ENCODE measurements at regions not wholly inside any gene's neighbourhood (a gene's known extent, or its start where the extent isn't known, plus 50 kb on each side); places are given as distances from the start of the nearest gene placed in this dataset.
A peak's percentile ranks its signal among the peaks of the same experiment; 100 is the strongest.

DNA sequence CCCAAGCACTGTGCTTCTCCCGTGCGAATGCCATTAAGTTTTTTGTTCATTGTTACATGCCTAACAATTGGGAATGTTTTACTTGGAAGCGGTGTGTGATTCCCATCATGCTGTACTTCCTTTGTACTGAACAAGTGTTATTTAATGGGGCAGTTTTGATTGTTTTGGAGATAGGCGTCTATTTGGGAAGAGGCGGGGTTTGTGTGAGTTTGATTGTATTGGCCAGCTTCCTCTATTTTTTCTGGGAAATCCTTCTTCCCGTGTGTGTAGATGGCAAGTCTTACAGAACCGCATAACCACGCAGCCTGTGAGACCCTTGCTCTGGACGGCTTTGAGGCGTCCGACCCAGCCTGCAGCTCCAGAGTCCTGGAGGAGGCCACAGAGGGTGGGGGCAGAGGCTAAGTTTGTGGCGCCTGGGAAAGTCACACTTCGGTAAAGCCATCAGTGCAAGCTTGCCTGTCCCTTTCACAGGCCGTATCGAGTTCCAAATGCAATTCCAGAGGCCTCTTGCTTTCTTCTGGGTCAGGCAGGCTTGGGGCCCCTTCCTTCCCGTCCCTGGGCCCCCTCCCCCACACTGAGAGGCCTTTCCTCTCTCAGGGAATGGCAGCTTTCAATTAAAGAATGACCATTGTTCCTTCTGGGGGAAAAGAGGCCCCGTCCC, 210.3 kb downstream of the TOMM20 start:
- peaks cover 6% of the 10 kb centered on the region; the same call in 1 of the 2 replicates for H3K4me1 ChIP-seq (ENCODE audit: insufficient read depth, low read length)
- no peaks in the 10 kb centered on the region for H3K27me3 ChIP-seq (ENCODE audit: insufficient read depth, low read length)
- H3K4me1 Mint-ChIP-seq, result peaks cover 28 to 45% of the 10 kb centered on the region in 2 experiments
- H4K8ac ChIP-seq (replicated peaks; ENCODE audit: insufficient read length, low read depth, low read length), result no peak overlapping the region
- no peak overlapping the region for H3K27ac ChIP-seq (ENCODE audit: insufficient read length, low read depth, low read length)
- H4K20me1 ChIP-seq (ENCODE audit: control insufficient read depth, insufficient read depth, insufficient read length), result no peaks in the 10 kb centered on the region
- peaks cover 2 to 8% of the 10 kb centered on the region in 2 experiments; a peak in 4 of 5 replicates for H3K9me3 Mint-ChIP-seq
- peak overlapping the region in 2 of 3 experiments; percentile 78 to 85; a peak in 4 of 7 replicates for H3K27ac Mint-ChIP-seq
- no peak overlapping the region for H2BK12ac ChIP-seq (ENCODE audit: insufficient read length, low read depth, low read length)
- H3K4me2 ChIP-seq (ENCODE audit: insufficient read depth, insufficient read length, low read length), result no peak overlapping the region
- no peak overlapping the region for H2AK5ac ChIP-seq (ENCODE audit: insufficient read length, low read length)
- no peaks in the 10 kb centered on the region for H3K79me2 ChIP-seq (ENCODE audit: insufficient read depth, low read length)
- H3K9me3 ChIP-seq (ENCODE audit: control insufficient read depth, low read depth, low read length), result no peaks in the 10 kb centered on the region
- no peak overlapping the region for H4K5ac ChIP-seq (ENCODE audit: insufficient read length, low read depth, low read length)
- peaks cover 24% of the 10 kb centered on the region for H3K27me3 Mint-ChIP-seq (ENCODE audit: low read depth)
- no peak overlapping the region for H2AFZ ChIP-seq (ENCODE audit: low read length)
- H3K23ac ChIP-seq (ENCODE audit: insufficient read length, low read depth, low read length), result no peak overlapping the region
- no peak overlapping the region for H3K56ac ChIP-seq (ENCODE audit: insufficient read length, low read depth, low read length)
- no CpG with 5 or more reads among the region's 17 CpGs for WGBS (ENCODE audit: extremely low coverage, insufficient read length, low lambda C conversion rate)
- H3K4ac ChIP-seq (ENCODE audit: low read depth, low read length), result no peak overlapping the region
- 0 out of 2 replicates have a peak overlapping the region, but pooled peaks have one; percentile 69 for H3K14ac ChIP-seq (ENCODE audit: insufficient read depth, low read length)
- H3T11ph ChIP-seq (ENCODE audit: low read length), result no peak overlapping the region
- H3K9ac ChIP-seq (ENCODE audit: extremely low read depth, insufficient read length, low read length), result no peak overlapping the region
- H3K23me2 ChIP-seq (ENCODE audit: insufficient read length, low read depth, low read length, poor library complexity, severe bottlenecking), result no peaks in the 10 kb centered on the region
- no peak overlapping the region for H2BK120ac ChIP-seq (ENCODE audit: low read depth, low read length, poor library complexity, severe bottlenecking)
- no peak for DNase-seq
- H2BK5ac ChIP-seq (ENCODE audit: insufficient read length, low read length), result no peak overlapping the region
- TF ChIP-seq, protein P1, sequence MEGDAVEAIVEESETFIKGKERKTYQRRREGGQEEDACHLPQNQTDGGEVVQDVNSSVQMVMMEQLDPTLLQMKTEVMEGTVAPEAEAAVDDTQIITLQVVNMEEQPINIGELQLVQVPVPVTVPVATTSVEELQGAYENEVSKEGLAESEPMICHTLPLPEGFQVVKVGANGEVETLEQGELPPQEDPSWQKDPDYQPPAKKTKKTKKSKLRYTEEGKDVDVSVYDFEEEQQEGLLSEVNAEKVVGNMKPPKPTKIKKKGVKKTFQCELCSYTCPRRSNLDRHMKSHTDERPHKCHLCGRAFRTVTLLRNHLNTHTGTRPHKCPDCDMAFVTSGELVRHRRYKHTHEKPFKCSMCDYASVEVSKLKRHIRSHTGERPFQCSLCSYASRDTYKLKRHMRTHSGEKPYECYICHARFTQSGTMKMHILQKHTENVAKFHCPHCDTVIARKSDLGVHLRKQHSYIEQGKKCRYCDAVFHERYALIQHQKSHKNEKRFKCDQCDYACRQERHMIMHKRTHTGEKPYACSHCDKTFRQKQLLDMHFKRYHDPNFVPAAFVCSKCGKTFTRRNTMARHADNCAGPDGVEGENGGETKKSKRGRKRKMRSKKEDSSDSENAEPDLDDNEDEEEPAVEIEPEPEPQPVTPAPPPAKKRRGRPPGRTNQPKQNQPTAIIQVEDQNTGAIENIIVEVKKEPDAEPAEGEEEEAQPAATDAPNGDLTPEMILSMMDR (conservative IDR thresholded peaks at IDR 0.05), result no peak
- no peak overlapping the region for H2BK15ac ChIP-seq (ENCODE audit: low read depth, low read length)
- H2BK20ac ChIP-seq (ENCODE audit: low read depth, low read length, poor library complexity, severe bottlenecking), result no peak overlapping the region
- no peaks in the 10 kb centered on the region for H3K79me1 ChIP-seq (ENCODE audit: insufficient read depth, low read depth, low read length, poor library complexity, severe bottlenecking)
- peaks cover 0 to 8% (median 3%) of the 10 kb centered on the region in 3 experiments; a peak in 5 of 7 replicates for H3K36me3 Mint-ChIP-seq (ENCODE audit: insufficient read depth in 1 of 3, low read depth in 3 of 3)
- no peak overlapping the region for H4K91ac ChIP-seq (ENCODE audit: insufficient read length, low read depth, low read length)
- H3K18ac ChIP-seq (ENCODE audit: insufficient read length, low read depth, low read length), result peak overlapping the region; percentile 21
- H3K4me3 Mint-ChIP-seq, result no peak overlapping the region

Data from H9 (cell line).